ENCODE measurements at regions not wholly inside any gene's neighbourhood (a gene's known extent, or its start where the extent isn't known, plus 50 kb on each side); places are given as distances from the start of the nearest gene placed in this dataset.

DNA sequence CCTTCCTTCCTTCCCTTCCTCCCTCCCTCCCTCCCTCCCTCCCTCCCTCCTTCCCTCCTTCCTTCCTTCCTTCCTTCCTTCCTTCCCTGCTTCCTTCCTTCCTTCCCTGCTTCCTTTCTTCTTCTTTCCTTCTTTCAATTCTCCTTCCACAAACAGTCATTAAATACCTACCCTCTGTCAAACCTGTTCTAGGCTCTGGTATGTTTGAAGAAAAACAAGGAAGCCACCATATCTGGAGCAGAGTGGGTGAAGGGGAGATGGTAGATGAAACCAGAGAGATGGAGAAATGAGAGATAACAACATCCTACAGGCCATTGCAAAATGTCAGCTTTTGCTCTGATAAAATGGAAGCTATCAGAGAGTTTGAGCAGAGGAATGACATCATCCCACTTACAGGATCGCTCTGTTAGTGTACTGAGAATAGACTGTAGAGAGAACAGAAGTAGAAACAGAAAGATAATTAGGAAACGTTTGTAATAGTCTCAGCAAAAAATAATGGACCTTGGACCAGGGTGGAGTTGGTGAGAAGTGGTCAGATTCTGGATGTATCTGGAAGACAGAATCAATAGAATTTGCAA lies 334.0 kb downstream of the STIM2 start:
- TF ChIP-seq CTCF (IDR thresholded peaks at IDR 0.05; ENCODE audit: low read depth, low read length, missing control alignments) = no peak
- DNase-seq (ENCODE audit: low read depth) = no peak
- in situ Hi-C loops (cut with HindIII; ENCODE audit: low sequenced_read_pairs) = no loop called here
- no peak overlapping the region for H3K4me3 ChIP-seq (ENCODE audit: low read depth, low read length)

GRCh38 chr4:27198246-27198645 lies 337.6 kb downstream of the STIM2 start:
- DNase-seq (ENCODE audit: low read depth) = no peak
- TF ChIP-seq CTCF (IDR thresholded peaks at IDR 0.05; ENCODE audit: low read depth, low read length, missing control alignments) = no peak
- in situ Hi-C loops (cut with HindIII; ENCODE audit: low sequenced_read_pairs) = no loop called here
- no peak overlapping the region for H3K4me3 ChIP-seq (ENCODE audit: low read depth, low read length)

DNA sequence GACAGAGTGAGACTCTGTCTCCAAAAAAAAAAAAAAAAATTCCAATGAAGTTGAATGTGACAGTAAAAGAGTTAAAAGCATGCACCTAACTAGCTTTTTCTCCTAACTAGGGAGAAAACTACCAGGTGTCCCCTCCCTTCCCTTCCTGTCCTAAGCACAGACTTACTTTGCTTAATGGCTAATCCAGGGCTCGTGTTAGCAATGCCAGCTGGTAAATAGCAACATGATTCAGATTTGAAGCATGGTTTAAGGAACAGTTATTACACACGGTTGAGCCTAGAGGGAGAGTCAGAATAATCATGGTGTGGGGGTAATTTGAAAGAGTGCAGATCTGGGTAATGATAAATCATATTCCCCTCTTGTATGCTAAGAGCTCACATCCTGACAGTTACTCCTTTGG lies 338.3 kb downstream of the STIM2 start:
- DNase-seq (ENCODE audit: low read depth) = no peak
- H3K4me3 ChIP-seq (ENCODE audit: low read depth, low read length) = no peak overlapping the region
- no peak for TF ChIP-seq CTCF (IDR thresholded peaks at IDR 0.05; ENCODE audit: low read depth, low read length, missing control alignments)
- in situ Hi-C loops (cut with HindIII; ENCODE audit: low sequenced_read_pairs) = no loop called here

- in situ Hi-C loops (cut with HindIII; ENCODE audit: low sequenced_read_pairs) = no loop called here
- no peak overlapping the region for H3K4me3 ChIP-seq (ENCODE audit: low read depth, low read length)
- no peak for DNase-seq (ENCODE audit: low read depth)
- no peak for TF ChIP-seq CTCF (IDR thresholded peaks at IDR 0.05; ENCODE audit: low read depth, low read length, missing control alignments)
These were observed 345.4 kb downstream of the STIM2 start for GRCh38 chr4:27206009-27206408.

DNA sequence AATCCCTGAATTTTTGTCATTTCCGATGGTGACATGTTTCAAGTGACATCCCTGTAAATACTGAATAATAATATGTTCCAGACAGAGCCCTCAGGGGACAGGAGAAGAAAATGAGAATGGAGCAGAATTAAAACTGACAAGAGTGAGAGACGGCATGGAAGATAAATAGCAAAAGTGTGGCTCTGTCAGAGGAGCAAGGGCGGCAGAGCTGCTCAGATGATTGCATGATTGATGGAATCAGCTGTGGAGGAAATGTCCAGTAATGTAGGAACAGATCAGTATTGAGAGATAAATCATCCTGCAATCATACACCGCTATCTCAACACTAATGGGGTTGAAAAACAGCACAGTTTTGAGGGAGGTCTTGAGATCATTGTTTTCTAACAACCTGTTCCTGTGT lies 350.3 kb downstream of the STIM2 start:
- no peak for DNase-seq (ENCODE audit: low read depth)
- H3K4me3 ChIP-seq (ENCODE audit: low read depth, low read length) = no peak overlapping the region
- in situ Hi-C loops (cut with HindIII; ENCODE audit: low sequenced_read_pairs) = no loop called here
- no peak for TF ChIP-seq CTCF (IDR thresholded peaks at IDR 0.05; ENCODE audit: low read depth, low read length, missing control alignments)

DNA sequence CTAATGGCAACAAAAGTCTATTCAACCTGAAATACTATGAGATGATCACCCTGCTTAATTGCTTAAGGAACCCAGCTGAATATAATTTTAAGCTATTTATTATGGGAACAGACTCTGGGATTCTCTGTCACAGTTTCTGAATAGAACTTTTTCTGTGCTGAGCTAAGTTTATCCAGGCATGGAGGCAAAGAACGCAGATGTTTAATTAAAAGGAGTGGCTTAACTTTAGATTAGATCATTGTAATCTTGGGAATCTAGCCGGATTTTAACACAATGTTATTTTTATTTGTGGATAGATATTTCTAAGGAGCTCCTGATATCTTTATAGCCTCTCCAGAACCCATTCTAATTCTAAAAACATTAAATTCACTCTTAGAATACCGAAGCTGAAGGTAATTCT lies 353.4 kb downstream of the STIM2 start:
- no peak for TF ChIP-seq CTCF (IDR thresholded peaks at IDR 0.05; ENCODE audit: low read depth, low read length, missing control alignments)
- DNase-seq (ENCODE audit: low read depth) = no peak
- no peak overlapping the region for H3K4me3 ChIP-seq (ENCODE audit: low read depth, low read length)
- in situ Hi-C loops (cut with HindIII; ENCODE audit: low sequenced_read_pairs) = no loop called here

Data from astrocyte of the cerebellum (primary cell).